Hepatocyte (in vitro differentiated cells): ENCODE measurements at regions not wholly inside any gene's neighbourhood (a gene's known extent, or its start where the extent isn't known, plus 50 kb on each side); places are given as distances from the start of the nearest gene placed in this dataset.

Source experiments
- DNase-seq: peaks from one replicate; pipeline ENCODE4 v3.0.0-alpha.2; 2016; ENCODE audit warnings: low spot score
- H2AFZ ChIP-seq: fragments of 200-600 bp; sonication (generic); 2 replicates; pipeline ENCODE4 v1.6.0; 2016; ENCODE audit warnings: antibody characterized with exemption, mild to moderate bottlenecking
- H3K27ac ChIP-seq: fragments of 200-600 bp; sonication (generic); 2 replicates; pipeline ENCODE4 v1.5.1; 2016; ENCODE audit warnings: mild to moderate bottlenecking
- H3K27me3 ChIP-seq: fragments of 200-600 bp; sonication (generic); 2 replicates; pipeline ENCODE4 v1.6.1; 2016
- H3K36me3 ChIP-seq: fragments of 200-600 bp; sonication (generic); replicated peaks from 2 replicates; pipeline ENCODE4 v1.5.1; 2016; ENCODE audit warnings: low read depth; ENCODE audit not compliant: insufficient read depth
- H3K4me1 ChIP-seq: fragments of 200-600 bp; sonication (generic); 2 replicates; pipeline ENCODE4 v1.5.1; 2016; ENCODE audit warnings: mild to moderate bottlenecking, moderate library complexity; ENCODE audit not compliant: insufficient read depth
- H3K4me2 ChIP-seq: fragments of 200-600 bp; sonication (generic); 2 replicates; pipeline ENCODE4 v1.6.0; 2016
- H3K4me3 ChIP-seq: fragments of 200-600 bp; sonication (generic); 2 replicates; pipeline ENCODE4 v1.5.1; 2016; ENCODE audit warnings: mild to moderate bottlenecking
- H3K79me2 ChIP-seq: fragments of 200-600 bp; sonication (generic); 2 replicates; pipeline ENCODE4 v1.6.0; 2017; ENCODE audit warnings: mild to moderate bottlenecking
- H3K9me2 ChIP-seq: fragments of 200-600 bp; sonication (generic); replicated peaks from 2 replicates; pipeline ENCODE4 v1.6.0; 2017; ENCODE audit warnings: mild to moderate bottlenecking; ENCODE audit not compliant: insufficient read depth
- H3K9me3 ChIP-seq: fragments of 200-600 bp; sonication (generic); 2 replicates; pipeline ENCODE4 v1.5.1; 2016; ENCODE audit warnings: low read depth, mild to moderate bottlenecking
- H4K20me1 ChIP-seq: fragments of 200-600 bp; sonication (generic); 2 replicates; pipeline ENCODE4 v1.6.0; 2016; ENCODE audit warnings: mild to moderate bottlenecking; ENCODE audit not compliant: insufficient read depth, poor library complexity, severe bottlenecking
- EZH2 ChIP-seq: fragments of 200-600 bp; sonication (generic); IDR thresholded peaks from 2 replicates; pipeline ENCODE4 v1.6.1; 2016; ENCODE audit warnings: antibody characterized with exemption, mild to moderate bottlenecking, borderline replicate concordance
- EZH2phosphoT487 ChIP-seq: fragments of 200-600 bp; sonication (generic); IDR thresholded peaks from one replicate; pipeline ENCODE4 v1.6.1; 2018; ENCODE audit warnings: antibody characterized with exemption, mild to moderate bottlenecking, low read depth, moderate library complexity; ENCODE audit not compliant: unreplicated experiment, severe bottlenecking
- WGBS: methylation state at CpG from one replicate; pipeline ENCODE4 v1.1.6; 2016; ENCODE audit warnings: low lambda C conversion rate; ENCODE audit errors: missing lambda C conversion rate; 5-methylcytosine and 5-hydroxymethylcytosine counted together
- TF ChIP-seq, protein P1 (sequence below): fragments of 200-600 bp; sonication (generic); IDR thresholded peaks from 2 replicates; pipeline ENCODE4 v1.5.1; 2016; ENCODE audit warnings: antibody characterized with exemption, mild to moderate bottlenecking; ENCODE audit not compliant: poor library complexity

DNA sequence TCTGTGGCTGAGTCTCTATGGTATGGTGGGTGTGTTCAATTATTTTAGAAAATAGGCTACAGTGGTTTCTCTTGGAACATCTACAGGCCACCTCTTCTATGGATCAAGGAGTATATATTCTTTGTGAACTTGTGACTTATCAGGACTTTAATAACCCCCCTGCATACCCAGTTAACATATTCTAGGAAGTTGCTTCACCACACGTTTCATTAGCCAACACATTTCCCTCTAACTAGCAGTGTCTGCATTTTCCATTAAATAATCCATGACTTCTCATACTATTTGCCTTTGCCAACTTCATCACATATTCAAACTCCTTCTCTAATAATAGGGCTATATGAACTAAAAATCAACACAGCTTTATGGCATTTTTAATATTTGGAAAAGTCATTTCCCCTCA, 187.6 kb upstream of the ARL4C start:
- Histone ChIP-seq H3K9me3 (no peaks in the 10 kb centered on the region), H3K27ac (no peak overlapping the region), H3K36me3 (no peaks in the 10 kb centered on the region), H3K4me3 (no peak overlapping the region), H3K4me2 (no peak overlapping the region), H3K9me2 (no peaks in the 10 kb centered on the region), H3K4me1 (peaks cover 17% of the 10 kb centered on the region), H4K20me1 (no peaks in the 10 kb centered on the region), H2AFZ (no peak overlapping the region), H3K27me3 (no peaks in the 10 kb centered on the region), H3K79me2 (no peaks in the 10 kb centered on the region)
- TF ChIP-seq EZH2phosphoT487 (no peak), EZH2 (no peak)
- TF ChIP-seq, protein P1, sequence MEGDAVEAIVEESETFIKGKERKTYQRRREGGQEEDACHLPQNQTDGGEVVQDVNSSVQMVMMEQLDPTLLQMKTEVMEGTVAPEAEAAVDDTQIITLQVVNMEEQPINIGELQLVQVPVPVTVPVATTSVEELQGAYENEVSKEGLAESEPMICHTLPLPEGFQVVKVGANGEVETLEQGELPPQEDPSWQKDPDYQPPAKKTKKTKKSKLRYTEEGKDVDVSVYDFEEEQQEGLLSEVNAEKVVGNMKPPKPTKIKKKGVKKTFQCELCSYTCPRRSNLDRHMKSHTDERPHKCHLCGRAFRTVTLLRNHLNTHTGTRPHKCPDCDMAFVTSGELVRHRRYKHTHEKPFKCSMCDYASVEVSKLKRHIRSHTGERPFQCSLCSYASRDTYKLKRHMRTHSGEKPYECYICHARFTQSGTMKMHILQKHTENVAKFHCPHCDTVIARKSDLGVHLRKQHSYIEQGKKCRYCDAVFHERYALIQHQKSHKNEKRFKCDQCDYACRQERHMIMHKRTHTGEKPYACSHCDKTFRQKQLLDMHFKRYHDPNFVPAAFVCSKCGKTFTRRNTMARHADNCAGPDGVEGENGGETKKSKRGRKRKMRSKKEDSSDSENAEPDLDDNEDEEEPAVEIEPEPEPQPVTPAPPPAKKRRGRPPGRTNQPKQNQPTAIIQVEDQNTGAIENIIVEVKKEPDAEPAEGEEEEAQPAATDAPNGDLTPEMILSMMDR, result no peak
- no peak for DNase-seq
- WGBS, result 77% methylated on average over 1 of the region's 1 CpG

DNA sequence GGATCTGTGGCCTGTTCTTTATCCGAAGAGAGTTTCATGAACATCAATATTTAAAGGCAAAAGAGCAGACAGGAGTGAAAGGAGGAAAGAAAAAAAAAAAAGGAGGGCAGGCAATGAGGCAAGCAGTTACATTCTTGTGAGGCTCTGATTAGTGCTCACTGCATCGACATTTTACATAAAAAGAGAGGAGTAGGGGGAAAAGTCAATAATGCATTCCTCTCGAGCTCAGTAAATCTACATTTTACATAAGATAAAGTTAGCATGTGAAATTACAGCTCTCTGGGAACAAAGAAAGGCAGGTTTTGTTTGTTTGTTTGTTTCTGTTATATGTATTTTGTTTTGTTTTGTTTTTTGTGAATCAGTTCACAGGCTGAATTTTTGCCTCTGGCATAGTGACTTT, 187.1 kb upstream of the ARL4C start:
- no peak overlapping the region for H3K4me2 ChIP-seq
- no peaks in the 10 kb centered on the region for H3K36me3 ChIP-seq
- H2AFZ ChIP-seq, result no peak overlapping the region
- no peak overlapping the region for H3K4me3 ChIP-seq
- H3K27me3 ChIP-seq, result no peaks in the 10 kb centered on the region
- 47% methylated on average over 3 of the region's 3 CpGs for WGBS
- no peak overlapping the region for H3K27ac ChIP-seq
- H4K20me1 ChIP-seq, result no peaks in the 10 kb centered on the region
- H3K79me2 ChIP-seq, result no peaks in the 10 kb centered on the region
- peaks cover 21% of the 10 kb centered on the region for H3K4me1 ChIP-seq
- no peak for DNase-seq
- no peaks in the 10 kb centered on the region for H3K9me3 ChIP-seq
- TF ChIP-seq, protein P1, result no peak
- TF ChIP-seq EZH2, result no peak
- no peak for TF ChIP-seq EZH2phosphoT487
- H3K9me2 ChIP-seq, result no peaks in the 10 kb centered on the region

DNA sequence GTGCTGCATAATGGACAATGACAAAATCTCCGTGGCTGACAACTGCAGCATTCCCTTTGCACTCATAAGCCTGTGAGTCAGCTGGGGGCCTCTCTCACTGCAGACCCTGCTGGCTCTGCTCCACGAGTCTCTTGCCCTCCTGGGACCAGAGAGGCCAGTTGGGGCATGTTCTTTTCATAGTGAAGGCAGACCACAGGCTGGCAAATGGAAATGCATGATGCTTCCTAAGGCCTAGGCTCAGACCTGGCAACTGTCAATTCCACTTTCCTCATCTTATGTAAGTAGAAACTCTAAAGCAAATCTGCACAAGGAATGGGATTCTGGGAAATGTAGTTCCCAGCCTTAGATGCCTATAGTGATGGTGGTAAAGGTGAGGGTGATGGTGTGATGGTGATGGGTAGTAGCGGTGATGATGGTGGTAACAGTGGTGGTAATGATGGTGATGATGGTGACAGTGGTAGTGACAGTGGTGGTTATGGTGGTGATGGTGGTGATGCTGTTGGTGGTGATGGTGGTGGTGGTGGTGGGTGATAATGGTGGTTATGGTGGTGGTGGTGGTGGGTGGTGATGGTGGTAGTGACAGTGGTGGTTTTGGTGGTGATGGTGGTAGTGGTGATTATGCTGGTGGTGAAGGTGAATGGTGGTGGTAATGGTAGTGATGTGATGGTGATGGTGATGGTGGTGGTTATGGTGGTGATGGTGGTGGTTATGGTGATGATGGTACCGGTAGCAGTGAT, 185.8 kb upstream of the ARL4C start:
- 76% methylated on average over 4 of the region's 4 CpGs for WGBS
- no peaks in the 10 kb centered on the region for H3K79me2 ChIP-seq
- peaks cover 21% of the 10 kb centered on the region for H3K4me1 ChIP-seq
- no peak overlapping the region for H2AFZ ChIP-seq
- H3K27ac ChIP-seq, result no peak overlapping the region
- TF ChIP-seq EZH2phosphoT487, result no peak
- TF ChIP-seq, protein P1, result no peak
- H3K9me3 ChIP-seq, result no peaks in the 10 kb centered on the region
- DNase-seq, result no peak
- no peaks in the 10 kb centered on the region for H3K36me3 ChIP-seq
- no peaks in the 10 kb centered on the region for H3K9me2 ChIP-seq
- no peaks in the 10 kb centered on the region for H4K20me1 ChIP-seq
- no peak overlapping the region for H3K4me2 ChIP-seq
- H3K27me3 ChIP-seq, result no peaks in the 10 kb centered on the region
- H3K4me3 ChIP-seq, result no peak overlapping the region
